ENCODE measurements at regions not wholly inside any gene's neighbourhood (a gene's known extent, or its start where the extent isn't known, plus 50 kb on each side); places are given as distances from the start of the nearest gene placed in this dataset.
"Not testable (repeated sequence)": the region's sequence is repeated elsewhere in the genome, so short reads cannot be mapped to it uniquely, and the experiment has no call there.

DNA sequence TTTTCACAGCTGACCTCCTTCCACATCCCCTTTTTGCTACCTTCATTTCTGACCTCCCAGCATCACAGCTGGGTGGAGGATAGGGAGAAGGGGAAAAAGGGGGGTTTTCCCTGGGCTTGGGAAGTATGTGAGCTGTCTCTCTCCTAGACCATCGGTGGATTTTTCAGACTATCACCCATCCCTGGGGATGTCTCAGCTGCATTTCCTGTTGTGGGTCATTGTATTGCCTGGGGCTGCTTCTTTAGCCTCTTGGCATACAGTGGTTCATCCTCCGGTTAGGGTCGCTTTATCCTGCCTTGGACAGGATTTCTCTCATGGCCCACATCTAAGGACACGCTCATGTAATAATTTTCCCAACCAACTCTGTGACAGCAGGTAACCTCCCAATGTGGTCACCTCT is 142.5 kb upstream of the ARG1 start:
- no peak for DNase-seq

DNA sequence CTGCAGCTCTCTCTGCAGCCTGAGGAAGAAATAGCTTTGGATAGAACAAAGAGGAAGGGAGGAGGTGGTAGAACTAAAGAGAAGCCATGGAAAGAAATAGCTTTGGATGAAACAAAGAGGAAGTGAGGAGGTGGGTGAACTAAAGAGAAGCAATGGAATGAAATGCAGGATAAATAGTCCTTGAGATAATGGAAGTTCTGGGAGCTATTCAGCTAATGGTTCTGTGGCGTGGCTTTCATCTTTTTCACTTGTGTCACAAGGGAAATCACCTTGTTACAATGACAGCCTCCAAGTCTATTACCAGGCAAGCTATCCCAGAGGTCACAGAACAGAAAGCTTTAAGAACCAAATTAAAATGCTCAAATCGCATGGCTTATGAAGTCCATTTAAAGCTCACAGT is 141.3 kb upstream of the ARG1 start:
- DNase-seq, result no peak

DNA sequence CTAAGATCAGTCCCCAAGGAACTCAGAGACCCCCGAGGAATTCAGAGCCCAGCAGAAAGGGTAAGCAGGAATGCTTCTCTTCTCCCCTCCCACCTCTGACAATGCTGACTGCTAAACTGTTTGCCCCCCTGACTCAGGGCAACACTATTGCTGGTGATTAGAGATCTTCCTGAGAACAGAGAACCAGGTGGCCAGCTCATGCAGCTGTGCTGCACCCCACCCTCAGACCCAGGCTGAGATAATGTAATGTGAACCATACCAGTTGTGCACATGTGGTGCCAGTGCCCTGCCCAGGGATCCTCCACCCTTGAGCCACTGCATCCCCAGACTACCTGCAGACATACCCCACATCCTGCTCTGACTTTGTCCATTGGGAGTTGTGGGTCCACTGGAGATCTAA is 139.1 kb upstream of the ARG1 start:
- no peak for DNase-seq

DNA sequence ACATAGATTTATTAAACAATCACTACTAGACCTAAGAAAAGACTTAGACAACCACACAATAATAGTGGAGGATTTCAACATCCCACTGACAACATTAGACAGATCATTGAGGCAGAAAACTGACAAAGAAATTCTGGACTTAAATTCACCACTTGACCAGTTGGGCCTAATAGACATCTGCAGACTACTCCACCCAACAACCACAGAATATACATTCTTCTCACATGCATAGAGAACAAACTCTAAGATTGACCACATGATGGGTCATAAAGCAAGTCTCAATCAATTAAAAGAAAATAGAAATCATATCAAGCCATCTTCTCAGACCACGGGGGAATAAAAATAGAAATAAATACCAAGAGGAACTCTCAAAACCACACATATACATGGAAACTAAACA is 136.7 kb upstream of the ARG1 start:
- no peak for DNase-seq

DNA sequence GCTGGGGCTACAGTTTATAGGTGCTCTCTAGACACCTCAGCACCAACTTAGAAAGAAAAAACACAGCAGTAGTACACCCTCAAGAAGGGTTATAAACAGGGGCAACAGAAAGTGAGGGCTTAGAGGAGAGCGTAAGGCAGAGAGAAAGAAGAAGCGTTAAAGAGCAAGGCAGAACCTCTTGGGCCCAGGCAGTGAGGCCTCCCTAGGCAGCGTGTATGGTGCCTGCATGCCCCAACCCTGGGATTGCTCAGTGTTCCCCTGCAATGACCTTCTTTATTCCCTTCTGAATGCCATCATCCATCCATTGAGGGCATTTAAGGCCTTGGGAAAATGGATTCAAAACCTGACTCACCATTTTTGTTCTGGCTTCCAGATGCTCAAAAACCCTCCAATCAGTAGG is 130.0 kb upstream of the ARG1 start:
- DNase-seq, result no peak

DNA sequence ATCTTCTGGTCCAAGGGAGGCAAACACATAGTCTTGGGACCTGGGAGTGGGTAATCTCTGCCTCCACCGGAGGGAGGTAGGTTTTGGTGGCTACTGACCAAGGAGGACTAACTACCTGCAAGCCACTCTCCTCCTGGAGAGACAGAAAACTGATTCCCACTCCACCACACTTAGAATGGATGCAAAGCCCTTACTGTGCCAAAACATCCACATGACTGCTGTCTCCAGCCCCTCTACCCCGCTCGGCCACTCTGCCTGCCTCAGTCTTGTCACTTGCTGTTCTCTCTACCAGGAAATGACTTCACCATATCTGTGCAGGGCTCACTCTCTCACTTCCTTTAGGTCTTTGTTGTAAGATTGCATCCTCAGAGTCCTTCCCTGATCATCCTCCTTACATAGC is 129.5 kb upstream of the ARG1 start:
- no peak for DNase-seq

DNA sequence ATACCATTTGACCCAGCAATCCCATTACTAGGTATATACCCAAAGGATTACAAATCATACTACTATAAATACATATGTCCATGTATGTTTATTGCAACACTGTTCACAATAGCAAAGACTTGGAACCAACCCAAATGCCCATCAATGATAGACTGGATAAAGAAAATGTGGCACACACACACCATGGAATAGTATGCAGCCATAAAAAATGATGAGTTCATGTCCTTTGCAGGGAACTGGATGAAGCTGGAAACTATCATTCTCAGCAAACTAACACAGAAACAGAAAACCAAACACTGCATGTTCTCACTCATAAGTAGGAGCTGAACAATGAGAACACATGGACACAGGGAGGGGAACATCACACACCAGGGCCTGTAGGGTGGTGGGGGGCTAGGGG is 127.7 kb upstream of the ARG1 start:
- not testable (repeated sequence) for DNase-seq

DNA sequence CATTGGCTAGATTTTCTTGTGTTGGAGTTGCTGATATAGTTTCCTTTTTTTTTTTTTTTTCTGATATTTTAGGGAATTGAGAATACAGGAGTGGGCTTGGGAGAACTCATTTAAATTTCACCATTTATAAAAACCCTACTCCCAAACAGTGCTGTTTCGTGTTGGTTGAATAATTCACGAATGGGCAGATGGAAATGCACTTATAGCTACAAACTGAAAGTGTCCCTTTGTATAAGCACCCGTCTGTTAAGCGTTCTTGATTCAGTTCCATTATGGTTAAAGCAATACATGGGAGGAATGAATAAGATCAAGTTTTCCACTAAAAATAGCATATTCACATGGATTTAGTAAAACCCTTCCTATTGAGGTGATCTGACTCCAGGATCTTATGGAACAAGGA is 122.2 kb upstream of the ARG1 start:
- DNase-seq, result no peak

DNA sequence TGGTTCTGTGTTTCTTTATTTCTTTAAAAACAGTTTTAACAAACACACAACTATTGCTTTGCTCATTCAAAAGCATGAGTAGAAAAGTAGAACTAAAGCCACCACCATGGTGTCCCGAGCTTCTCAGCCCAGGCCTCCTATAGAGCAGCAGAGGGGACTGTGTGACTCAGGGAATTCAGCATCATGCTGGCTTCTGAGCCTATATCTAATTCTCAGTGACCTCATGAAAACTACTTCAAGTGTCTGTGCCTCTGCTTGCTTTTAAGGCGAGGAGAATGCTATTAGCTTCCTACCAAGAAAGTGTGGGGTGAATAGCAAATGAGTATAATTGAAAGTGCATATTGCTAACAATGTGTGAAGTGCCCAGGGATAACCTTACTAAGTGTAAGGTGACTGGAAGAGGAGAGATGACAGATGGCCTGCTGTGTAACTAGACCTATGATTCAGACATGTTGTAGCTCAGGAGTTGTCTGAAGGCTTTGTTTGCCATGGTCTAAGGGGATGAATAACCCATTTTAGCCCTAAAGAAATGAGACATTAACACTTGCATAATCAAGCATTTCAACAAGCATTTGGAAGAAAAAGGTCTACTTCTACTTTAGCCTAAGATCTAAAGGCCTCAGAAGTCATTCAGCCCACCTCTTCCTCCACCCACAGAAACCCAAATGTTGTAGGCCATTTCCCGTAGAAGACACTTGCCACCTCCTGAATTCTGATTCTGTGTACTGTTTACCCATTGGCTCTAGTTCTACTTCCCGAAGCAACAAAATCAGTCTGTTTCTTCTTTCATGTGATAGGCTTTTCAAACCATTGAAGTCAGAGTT is 121.5 kb upstream of the ARG1 start:
- DNase-seq, result no peak

DNA sequence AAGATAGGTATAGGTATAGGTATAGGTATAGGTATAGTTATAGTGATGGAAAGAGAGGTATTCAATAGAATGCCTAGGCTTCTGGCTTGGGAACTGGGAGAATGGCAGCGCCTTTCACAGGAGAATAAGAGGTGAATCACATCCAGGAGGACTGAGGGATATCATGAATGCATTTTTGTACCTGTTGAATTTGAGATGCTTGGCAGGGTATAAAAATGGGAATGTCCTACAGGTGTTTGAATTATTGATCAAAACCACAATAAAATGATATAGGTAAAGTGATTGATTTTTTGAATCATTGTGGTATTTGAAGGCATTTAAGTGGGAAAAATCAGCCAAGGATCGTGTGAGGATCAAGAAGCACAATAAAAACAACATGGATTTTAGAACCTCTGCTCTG is 119.2 kb upstream of the ARG1 start:
- DNase-seq, result no peak

DNA sequence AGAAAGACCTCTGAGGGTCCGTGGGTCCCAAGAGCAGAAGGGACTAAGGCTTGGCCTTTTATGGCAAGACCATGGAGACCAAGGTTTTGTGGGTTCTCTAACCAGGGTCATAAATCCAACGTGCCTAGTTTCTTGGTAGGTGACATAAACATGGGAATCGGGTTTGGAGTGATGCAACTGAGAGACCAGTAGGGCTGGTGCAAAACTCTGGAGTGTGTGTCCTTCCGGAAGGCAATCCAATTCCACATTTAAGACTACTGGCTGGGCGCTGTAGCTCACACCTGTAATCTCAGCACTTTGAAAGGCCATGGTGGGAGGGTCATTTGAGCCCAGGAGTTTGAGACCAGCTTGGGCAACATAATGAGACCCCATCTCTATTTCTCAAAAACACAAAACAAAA is 116.5 kb upstream of the ARG1 start:
- DNase-seq, result no peak

DNA sequence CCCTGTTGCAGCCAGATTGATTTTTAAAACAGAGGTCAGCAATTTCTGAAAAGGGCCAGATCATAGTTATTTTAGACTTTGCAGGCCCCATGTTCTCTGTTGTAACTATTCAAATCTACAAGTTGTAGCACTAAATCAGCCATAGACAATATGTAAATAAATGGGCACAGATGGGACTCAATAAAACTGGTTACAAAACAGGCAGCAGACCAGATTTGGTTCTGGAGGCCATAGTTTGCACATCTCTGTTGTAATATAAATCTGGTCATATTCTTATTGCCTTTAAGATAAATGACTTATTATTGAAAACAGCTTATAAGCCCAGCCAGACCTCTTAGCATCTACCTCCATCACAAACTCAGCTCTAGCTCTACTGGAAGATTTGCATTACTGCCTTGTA is 114.0 kb upstream of the ARG1 start:
- no peak for DNase-seq

DNA sequence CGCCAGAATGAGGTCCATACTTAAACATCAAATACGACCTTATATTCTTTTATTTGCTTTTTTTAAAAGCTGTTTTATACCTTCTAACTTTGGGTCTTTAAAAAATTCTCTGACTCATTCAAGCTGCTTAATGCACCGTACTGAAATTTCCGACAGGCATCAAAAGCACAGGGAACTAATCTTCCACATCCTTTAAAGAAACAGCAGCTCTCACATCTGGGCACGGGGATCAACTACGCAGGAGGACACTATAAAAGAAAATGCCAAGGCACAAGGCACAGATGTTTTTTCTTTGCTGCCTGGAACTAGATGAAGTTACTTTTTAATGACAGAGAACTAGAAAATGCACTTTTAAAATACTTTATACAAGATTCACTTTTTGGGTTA is 112.4 kb upstream of the ARG1 start:
- DNase-seq, result no peak

DNA sequence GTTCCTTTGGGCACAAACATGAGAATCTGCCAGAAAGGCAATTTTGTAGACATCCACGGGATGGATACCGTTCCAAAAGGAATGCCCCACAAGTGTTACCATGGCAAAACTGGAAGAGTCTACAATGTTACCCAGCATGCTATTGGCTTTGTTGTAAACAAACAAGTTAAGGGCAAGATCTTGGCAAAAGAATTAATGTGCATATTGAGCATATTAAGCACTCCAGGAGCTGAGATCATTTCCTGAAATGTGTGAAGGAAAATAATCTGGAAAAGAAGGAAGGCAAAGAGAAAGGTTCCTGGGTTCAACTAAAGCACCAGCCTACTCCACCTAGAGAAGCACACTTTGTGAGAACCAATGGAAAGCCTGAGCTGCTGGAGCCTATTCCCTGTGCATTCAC is 103.9 kb upstream of the ARG1 start:
- DNase-seq, result no peak

DNA sequence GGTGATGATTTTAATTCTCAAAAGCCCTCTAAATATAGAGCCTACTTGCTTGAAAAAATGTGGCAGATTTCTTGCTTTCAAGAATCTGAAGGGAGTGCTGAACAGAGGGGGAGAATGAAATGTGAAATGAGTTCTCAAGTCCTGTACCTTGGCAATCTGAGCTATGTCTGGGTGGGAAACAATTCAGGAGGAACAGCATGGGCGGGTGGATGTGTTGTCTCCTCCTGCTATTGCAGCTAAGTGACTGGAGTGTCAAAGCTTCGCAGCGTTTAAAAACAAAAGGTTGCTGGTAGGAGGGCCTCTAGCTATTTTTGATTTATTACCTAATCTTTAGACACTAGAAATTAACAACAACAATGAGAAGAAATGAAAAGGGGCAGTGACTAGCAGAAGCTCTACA is 102.5 kb upstream of the ARG1 start:
- no peak for DNase-seq

DNA sequence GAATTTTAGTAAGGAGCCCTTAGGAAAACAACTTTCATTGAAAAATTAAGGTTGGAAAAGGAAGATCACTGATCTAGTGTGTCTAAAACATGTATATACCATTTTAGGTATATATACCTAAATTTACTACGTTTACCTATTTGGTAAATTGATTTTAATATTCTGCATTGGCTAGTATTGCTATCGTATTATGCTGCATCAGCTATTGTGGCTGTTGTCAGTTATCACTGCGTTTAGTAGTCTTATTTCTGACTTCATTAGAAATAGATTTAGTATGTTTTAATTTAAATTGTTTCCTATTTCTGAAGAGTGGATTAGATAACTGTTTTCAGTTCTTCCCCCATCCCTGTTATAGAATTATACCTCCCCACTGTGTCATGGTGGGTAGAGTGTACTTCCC is 101.7 kb upstream of the ARG1 start:
- no peak for DNase-seq

DNA sequence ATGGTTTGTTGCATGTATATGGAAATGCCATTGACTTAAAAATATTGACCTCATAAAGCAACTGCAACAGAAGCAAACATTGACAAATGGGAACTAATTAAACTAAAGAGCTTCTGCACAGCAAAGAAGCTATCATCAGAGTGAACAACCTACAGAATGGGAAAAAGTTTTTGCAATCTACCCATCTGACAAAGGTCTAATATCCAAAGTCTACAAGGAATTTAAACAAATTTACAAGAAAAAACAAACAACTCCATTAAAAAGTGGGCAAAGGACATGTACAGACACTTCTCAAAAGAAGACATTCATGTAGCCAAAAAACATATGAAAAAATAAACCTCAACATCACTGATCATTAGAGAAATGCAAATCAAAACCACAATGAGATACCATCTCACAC is 99.7 kb upstream of the ARG1 start:
- not testable (repeated sequence) for DNase-seq

DNA sequence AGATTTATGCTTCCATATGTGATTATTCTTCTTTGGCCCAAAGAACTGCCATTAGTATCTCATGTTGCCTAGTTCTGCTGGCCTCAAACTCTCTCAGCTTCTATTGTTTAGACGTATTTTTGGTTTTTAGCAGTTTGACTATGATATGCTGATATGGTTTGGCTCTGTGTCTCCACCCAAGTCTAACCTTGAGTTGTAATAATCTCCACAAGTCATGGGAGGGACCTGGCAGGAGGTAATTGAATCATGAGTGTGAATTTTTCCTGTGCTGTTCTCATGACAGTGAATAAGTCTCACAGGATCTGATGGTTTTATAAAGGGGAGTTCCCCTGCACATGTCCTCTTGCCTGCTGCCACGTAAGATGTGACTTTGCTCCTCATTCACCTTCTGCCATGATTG is 96.7 kb upstream of the ARG1 start:
- no peak for DNase-seq

DNA sequence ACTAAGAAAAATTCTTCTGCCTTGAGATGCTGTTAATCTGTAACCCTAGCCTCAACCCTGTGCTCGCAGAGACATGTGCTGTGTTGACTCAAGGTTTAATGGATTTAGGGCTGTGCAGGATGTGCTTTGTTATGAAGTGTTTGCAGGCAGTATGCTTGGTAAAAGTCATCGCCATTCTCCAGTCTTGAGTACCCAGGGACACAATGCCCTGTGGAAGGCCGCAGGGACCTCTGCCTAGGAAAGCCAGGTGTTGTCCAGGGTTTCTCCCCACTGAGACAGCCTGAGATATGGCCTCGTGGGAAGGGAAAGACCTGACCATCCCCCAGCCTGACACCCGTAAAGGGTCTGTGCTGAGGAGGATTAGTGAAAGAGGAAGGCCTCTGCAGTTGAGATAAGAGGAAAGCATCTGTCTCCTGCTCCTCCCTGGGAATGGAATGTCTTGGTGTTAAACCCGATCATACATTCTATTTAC is 94.2 kb upstream of the ARG1 start:
- not testable (repeated sequence) for DNase-seq

DNA sequence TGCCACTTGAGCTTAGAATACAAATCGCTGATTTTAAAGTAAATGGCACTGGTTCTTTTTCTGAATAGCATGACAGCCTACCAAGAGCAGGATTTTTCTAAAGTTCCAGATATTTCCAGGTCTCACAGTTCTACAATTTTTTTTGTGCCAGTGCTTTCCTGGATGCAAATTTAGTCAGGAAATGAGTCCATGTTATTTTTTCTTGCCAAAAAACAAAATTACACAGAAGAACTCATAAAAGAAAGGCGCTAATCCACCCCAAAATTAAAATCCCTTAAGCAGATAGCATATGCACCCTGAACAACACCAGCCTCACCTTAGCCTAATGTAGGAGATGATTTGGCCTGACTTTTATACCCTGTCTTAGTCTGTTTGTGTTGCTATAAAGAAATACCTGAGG is 86.4 kb upstream of the ARG1 start:
- DNase-seq, result no peak

DNA sequence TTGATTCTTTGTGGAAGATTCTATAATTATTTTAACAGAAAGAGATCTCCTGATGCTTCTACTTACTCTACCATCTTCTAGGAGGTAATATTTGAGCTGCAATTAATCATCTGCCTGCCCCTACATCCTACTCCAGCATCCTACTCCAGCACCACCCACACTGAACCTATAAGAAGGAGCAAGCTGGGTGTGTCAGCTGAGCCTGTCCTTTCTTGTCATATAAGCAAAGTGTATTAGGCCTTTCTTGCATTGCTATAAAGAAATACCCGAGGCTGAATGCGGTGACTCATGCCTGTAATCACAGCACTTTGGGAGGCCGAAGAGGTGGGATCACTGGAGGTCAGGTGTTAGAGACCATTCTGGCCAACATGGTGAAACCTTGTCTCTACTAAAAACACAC is 84.2 kb upstream of the ARG1 start:
- no peak for DNase-seq

DNA sequence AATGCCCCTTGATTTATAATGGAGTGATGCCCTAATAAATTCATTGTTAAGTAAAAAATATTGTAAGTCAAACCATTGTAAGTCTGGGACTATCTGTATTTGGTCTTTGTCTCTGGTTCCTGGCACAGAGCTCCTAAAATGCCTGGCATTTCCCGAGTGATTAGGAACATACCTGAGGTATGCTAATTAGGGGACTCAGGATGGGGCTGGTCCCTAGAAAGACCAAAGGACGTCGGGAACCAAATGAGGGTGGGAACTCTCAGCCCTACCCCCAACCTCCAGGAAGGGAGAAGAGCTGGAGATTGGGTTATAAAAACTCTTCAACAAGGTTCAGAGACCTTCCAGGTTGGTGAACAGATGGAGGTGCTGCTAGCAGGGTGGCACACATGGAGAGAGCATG is 82.6 kb upstream of the ARG1 start:
- DNase-seq, result no peak

DNA sequence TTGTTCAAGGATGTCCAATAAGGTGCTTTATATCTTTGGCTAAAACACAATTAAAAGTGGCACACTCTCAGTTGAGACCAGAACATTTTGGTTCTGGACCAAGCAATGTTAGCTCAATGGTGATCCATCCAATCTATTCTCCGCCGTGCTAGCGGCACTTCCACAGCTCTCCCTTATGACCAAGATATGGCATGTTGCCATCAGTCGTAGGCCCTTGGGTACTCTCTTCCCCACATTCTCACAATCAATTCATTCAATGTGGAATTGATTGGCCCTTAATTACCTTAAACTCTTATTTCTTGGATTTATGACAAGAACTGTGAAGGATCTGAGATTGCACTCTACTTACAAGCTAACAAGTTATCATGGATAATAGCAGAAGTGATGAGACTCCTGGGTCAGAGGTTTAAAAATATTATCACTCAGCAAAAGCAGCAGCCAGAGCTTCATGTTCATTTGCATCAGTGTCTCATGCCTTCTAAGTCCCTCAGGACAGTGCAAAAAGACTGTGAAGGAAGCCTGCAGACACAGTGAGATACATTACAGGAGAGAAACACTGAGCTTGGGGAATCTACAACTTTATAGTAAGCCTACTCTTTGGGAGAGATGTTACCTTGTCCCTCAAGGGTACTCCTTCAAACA is 80.0 kb upstream of the ARG1 start:
- DNase-seq, result no peak

DNA sequence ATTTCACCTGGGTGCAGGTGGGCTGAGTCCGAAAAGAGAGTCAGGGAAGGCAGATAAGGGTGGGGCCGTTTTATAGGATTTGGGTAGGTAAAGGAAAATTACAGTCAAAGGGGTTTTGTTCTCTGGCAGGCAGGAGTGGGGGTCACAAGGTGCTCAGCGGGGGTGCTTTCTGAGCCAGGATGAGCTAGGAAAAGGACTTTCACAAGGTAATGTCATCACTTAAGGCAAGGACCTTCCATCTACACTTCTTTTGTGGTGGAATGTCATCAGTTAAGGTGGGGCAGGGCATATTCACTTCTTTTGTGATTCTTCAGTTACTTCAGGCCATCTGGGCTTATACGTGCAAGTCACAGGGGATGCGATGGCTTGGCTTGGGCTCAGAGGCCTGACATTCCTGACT is 68.6 kb upstream of the ARG1 start:
- not testable (repeated sequence) for DNase-seq

DNA sequence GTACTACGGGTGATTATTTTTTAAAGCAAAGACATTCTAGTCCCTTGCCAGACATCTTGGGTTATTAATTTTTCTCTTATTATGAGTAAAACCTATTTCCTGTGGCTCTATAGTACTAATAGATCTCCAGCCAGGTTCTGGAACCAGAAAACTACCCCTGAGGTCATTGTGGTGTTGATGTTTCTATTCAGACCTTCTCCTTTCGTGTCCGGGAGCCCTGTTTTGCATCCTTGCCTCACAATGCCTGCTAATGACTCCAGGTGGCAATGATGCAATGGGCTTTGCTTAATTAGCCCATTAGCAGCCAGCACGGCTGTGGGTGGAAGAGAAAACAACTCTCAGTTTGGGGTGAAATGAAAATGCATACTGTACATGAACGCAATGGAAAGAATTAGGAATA is 62.9 kb upstream of the ARG1 start:
- no peak for DNase-seq
